ENCODE measurements at regions not wholly inside any gene's neighbourhood (a gene's known extent, or its start where the extent isn't known, plus 50 kb on each side); places are given as distances from the start of the nearest gene placed in this dataset.

- H2AFZ ChIP-seq (ENCODE audit: low read depth, low read length, severe bottlenecking), result no peak overlapping the region
- H3K36me3 ChIP-seq (ENCODE audit: low read length), result no peaks in the 10 kb centered on the region
- no peak overlapping the region for H3K27ac ChIP-seq (ENCODE audit: low read depth, low read length)
- H3K4me2 ChIP-seq (ENCODE audit: low read depth, low read length, poor library complexity, severe bottlenecking), result no peak overlapping the region
- no peaks in the 10 kb centered on the region for H4K20me1 ChIP-seq (ENCODE audit: low read depth, low read length)
- H3K79me2 ChIP-seq (ENCODE audit: insufficient read depth, low read length), result no peaks in the 10 kb centered on the region
- no peaks in the 10 kb centered on the region for H3F3A ChIP-seq (ENCODE audit: insufficient read depth)
- no peak overlapping the region for H3K4me3 ChIP-seq (ENCODE audit: insufficient read depth, low read length, poor library complexity, severe bottlenecking)
- no peak overlapping the region for H3K9ac ChIP-seq (ENCODE audit: low read length)
- H3K9me3 ChIP-seq (ENCODE audit: insufficient read depth, low read length), result no peaks in the 10 kb centered on the region
- H3K9me2 ChIP-seq (replicated peaks; ENCODE audit: insufficient read depth, low read length), result no peaks in the 10 kb centered on the region
- no peaks in the 10 kb centered on the region for H3K27me3 ChIP-seq (ENCODE audit: low read length)
- TF ChIP-seq EZH2phosphoT487 (conservative IDR thresholded peaks at IDR 0.05; ENCODE audit: low read length) (no peak), CTCF (IDR thresholded peaks at IDR 0.05; ENCODE audit: insufficient read depth, low read length, poor library complexity, severe bottlenecking) (no peak)
Observed at GRCh38 chr2:51410331-51410730, 378.4 kb upstream of the NRXN1 start.

GRCh38 chr2:51409920-51410319 lies 378.0 kb upstream of the NRXN1 start:
- H3K4me2 ChIP-seq (ENCODE audit: low read depth, low read length, poor library complexity, severe bottlenecking), result no peak overlapping the region

GRCh38 chr2:51404226-51404625 lies 372.3 kb upstream of the NRXN1 start:
- no peaks in the 10 kb centered on the region for H3K79me2 ChIP-seq (ENCODE audit: insufficient read depth, low read length)
- no peaks in the 10 kb centered on the region for H3K27me3 ChIP-seq (ENCODE audit: low read length)
- H3K36me3 ChIP-seq (ENCODE audit: low read length), result no peaks in the 10 kb centered on the region
- H3F3A ChIP-seq (ENCODE audit: insufficient read depth), result no peaks in the 10 kb centered on the region
- H4K20me1 ChIP-seq (ENCODE audit: low read depth, low read length), result no peaks in the 10 kb centered on the region
- H2AFZ ChIP-seq (ENCODE audit: low read depth, low read length, severe bottlenecking), result no peak overlapping the region
- no peaks in the 10 kb centered on the region for H3K9me3 ChIP-seq (ENCODE audit: insufficient read depth, low read length)
- H3K9me2 ChIP-seq (replicated peaks; ENCODE audit: insufficient read depth, low read length), result no peaks in the 10 kb centered on the region
- no peak overlapping the region for H3K4me2 ChIP-seq (ENCODE audit: low read depth, low read length, poor library complexity, severe bottlenecking)
- TF ChIP-seq EZH2phosphoT487 (conservative IDR thresholded peaks at IDR 0.05; ENCODE audit: low read length) (no peak), CTCF (IDR thresholded peaks at IDR 0.05; ENCODE audit: insufficient read depth, low read length, poor library complexity, severe bottlenecking) (no peak)
- no peak overlapping the region for H3K4me3 ChIP-seq (ENCODE audit: insufficient read depth, low read length, poor library complexity, severe bottlenecking)
- H3K27ac ChIP-seq (ENCODE audit: low read depth, low read length), result no peak overlapping the region
- no peak overlapping the region for H3K9ac ChIP-seq (ENCODE audit: low read length)

More at GRCh38 chr2:51409920-51410319, 378.0 kb upstream of the NRXN1 start:
- Histone ChIP-seq H3K36me3 (ENCODE audit: low read length) (no peaks in the 10 kb centered on the region), H3F3A (ENCODE audit: insufficient read depth) (no peaks in the 10 kb centered on the region), H3K9ac (ENCODE audit: low read length) (no peak overlapping the region), H3K27me3 (ENCODE audit: low read length) (no peaks in the 10 kb centered on the region), H4K20me1 (ENCODE audit: low read depth, low read length) (no peaks in the 10 kb centered on the region), H3K9me2 (replicated peaks; ENCODE audit: insufficient read depth, low read length) (no peaks in the 10 kb centered on the region), H3K79me2 (ENCODE audit: insufficient read depth, low read length) (no peaks in the 10 kb centered on the region), H3K9me3 (ENCODE audit: insufficient read depth, low read length) (no peaks in the 10 kb centered on the region), H3K4me3 (ENCODE audit: insufficient read depth, low read length, poor library complexity, severe bottlenecking) (no peak overlapping the region), H3K27ac (ENCODE audit: low read depth, low read length) (no peak overlapping the region), H2AFZ (ENCODE audit: low read depth, low read length, severe bottlenecking) (no peak overlapping the region)
- TF ChIP-seq CTCF (IDR thresholded peaks at IDR 0.05; ENCODE audit: insufficient read depth, low read length, poor library complexity, severe bottlenecking) (no peak), EZH2phosphoT487 (conservative IDR thresholded peaks at IDR 0.05; ENCODE audit: low read length) (no peak)

Data from SU-DHL-6 (cell line).